Cardiac fibroblast (primary cell): ENCODE measurements at regions not wholly inside any gene's neighbourhood (a gene's known extent, or its start where the extent isn't known, plus 50 kb on each side); places are given as distances from the start of the nearest gene placed in this dataset.
"Not testable (repeated sequence)": the region's sequence is repeated elsewhere in the genome, so short reads cannot be mapped to it uniquely, and the experiment has no call there.

Source experiments
- DNase-seq, 2 donors: peaks; one replicate each; pipeline versions ENCODE4 v3.0.0 to v3.0.0-alpha.2; 2010; ENCODE audit warnings: low read depth in 2 of 2
- H3K4me3 ChIP-seq, 2 donors: replicated peaks in 1 of 2; 1 replicate in 1 of 2; 2 replicates in 1 of 2; pipeline ENCODE4 v1.5.1; 2011; ENCODE audit warnings: low read depth in 2 of 2, low read length in 2 of 2, mild to moderate bottlenecking in 2 of 2, moderate library complexity in 1 of 2
- CTCF ChIP-seq: IDR thresholded peaks from one replicate; pipeline ENCODE4 v1.5.1; 2011; ENCODE audit warnings: low read depth, mild to moderate bottlenecking, low read length, inconsistent platforms

GRCh38 chr10:23540401-23541030, 101.6 kb downstream of the OTUD1 start:
- DNase-seq: no peak
- TF ChIP-seq CTCF: no peak
- no peak overlapping the region for H3K4me3 ChIP-seq

GRCh38 chr10:23543691-23544380, 105.0 kb downstream of the OTUD1 start:
- no peak for DNase-seq
- no peak overlapping the region for H3K4me3 ChIP-seq
- no peak for TF ChIP-seq CTCF

GRCh38 chr10:23545866-23546265, 107.0 kb downstream of the OTUD1 start:
- not testable (repeated sequence) for H3K4me3 ChIP-seq, DNase-seq

GRCh38 chr10:23556727-23557440, 118.0 kb downstream of the OTUD1 start:
- no peak for TF ChIP-seq CTCF
- DNase-seq: peak in 1 of 2 donors; percentile 63
- H3K4me3 ChIP-seq: no peak overlapping the region

GRCh38 chr10:23557777-23558176, 118.9 kb downstream of the OTUD1 start:
- DNase-seq: no peak
- no peak for TF ChIP-seq CTCF
- H3K4me3 ChIP-seq: no peak overlapping the region

GRCh38 chr10:23558361-23558799, 119.5 kb downstream of the OTUD1 start:
- H3K4me3 ChIP-seq: no peak overlapping the region
- no peak for TF ChIP-seq CTCF
- DNase-seq: no peak

GRCh38 chr10:23568996-23569395, 130.1 kb downstream of the OTUD1 start:
- TF ChIP-seq CTCF: no peak
- no peak overlapping the region for H3K4me3 ChIP-seq
- no peak for DNase-seq
